Peyer's patch (tissue), 4 donors: ENCODE measurements at regions not wholly inside any gene's neighbourhood (a gene's known extent, or its start where the extent isn't known, plus 50 kb on each side); places are given as distances from the start of the nearest gene placed in this dataset.

Experiments
- POLR2A ChIP-seq, 2 donors: fragments of 450-650 bp; IDR thresholded peaks; one replicate each; pipeline ENCODE4 v1.5.1; 2017; ENCODE audit warnings: antibody characterized with exemption in 2 of 2, mild to moderate bottlenecking in 2 of 2, moderate library complexity in 2 of 2
- TF ChIP-seq, protein P1 (sequence below), 6 experiments: fragments of 450-650 bp in 4 of 6; fragments of 200-600 bp in 2 of 6; sonication (generic) in 1 of 6; IDR thresholded peaks; one replicate each; pipeline ENCODE4 v1.5.1; 2017 to 2019; ENCODE audit warnings: antibody characterized with exemption in 6 of 6, mild to moderate bottlenecking in 3 of 6, moderate library complexity in 1 of 6

GRCh38 chr18:1559563-1559962 is 654.9 kb downstream of the ADCYAP1 start:
- TF ChIP-seq POLR2A (IDR thresholded peaks at IDR 0.05): no peak
- TF ChIP-seq, protein P1, sequence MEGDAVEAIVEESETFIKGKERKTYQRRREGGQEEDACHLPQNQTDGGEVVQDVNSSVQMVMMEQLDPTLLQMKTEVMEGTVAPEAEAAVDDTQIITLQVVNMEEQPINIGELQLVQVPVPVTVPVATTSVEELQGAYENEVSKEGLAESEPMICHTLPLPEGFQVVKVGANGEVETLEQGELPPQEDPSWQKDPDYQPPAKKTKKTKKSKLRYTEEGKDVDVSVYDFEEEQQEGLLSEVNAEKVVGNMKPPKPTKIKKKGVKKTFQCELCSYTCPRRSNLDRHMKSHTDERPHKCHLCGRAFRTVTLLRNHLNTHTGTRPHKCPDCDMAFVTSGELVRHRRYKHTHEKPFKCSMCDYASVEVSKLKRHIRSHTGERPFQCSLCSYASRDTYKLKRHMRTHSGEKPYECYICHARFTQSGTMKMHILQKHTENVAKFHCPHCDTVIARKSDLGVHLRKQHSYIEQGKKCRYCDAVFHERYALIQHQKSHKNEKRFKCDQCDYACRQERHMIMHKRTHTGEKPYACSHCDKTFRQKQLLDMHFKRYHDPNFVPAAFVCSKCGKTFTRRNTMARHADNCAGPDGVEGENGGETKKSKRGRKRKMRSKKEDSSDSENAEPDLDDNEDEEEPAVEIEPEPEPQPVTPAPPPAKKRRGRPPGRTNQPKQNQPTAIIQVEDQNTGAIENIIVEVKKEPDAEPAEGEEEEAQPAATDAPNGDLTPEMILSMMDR (IDR thresholded peaks at IDR 0.05): no peak
